Activated naive CD4-positive, alpha-beta T cell treated with anti-CD3 and anti-CD28 coated beads for 36 hours (primary cell): ENCODE measurements at regions not wholly inside any gene's neighbourhood (a gene's known extent, or its start where the extent isn't known, plus 50 kb on each side); places are given as distances from the start of the nearest gene placed in this dataset.
"Not testable (repeated sequence)": the region's sequence is repeated elsewhere in the genome, so short reads cannot be mapped to it uniquely, and the experiment has no call there.

ENCODE experiments used
- CTCF ChIA-PET: fragments of 350-600 bp; sonication (Branson Sonifier 250); formaldehyde crosslinking; loops from one replicate; lab custom pipeline; 2021; ENCODE audit warnings: antibody characterized with exemption; lab: Charles Lee
- DNase-seq: peaks from one replicate; pipeline ENCODE4 v3.0.0-alpha.2; 2020
- H3K27ac Mint-ChIP-seq: one replicate; pipeline ENCODE4 v1.8.0; 2021; ENCODE audit warnings: mild to moderate bottlenecking, mixed read lengths
- H3K27me3 Mint-ChIP-seq: one replicate; pipeline ENCODE4 v1.8.0; 2021; ENCODE audit warnings: low read depth, mixed read lengths
- H3K36me3 Mint-ChIP-seq: one replicate; pipeline ENCODE4 v1.8.0; 2021; ENCODE audit warnings: low read depth, mixed read lengths
- H3K4me1 Mint-ChIP-seq: one replicate; pipeline ENCODE4 v1.8.0; 2021; ENCODE audit warnings: low read depth, mixed read lengths
- H3K4me3 Mint-ChIP-seq: one replicate; pipeline ENCODE4 v1.8.0; 2021; ENCODE audit warnings: mild to moderate bottlenecking, moderate library complexity, mixed read lengths
- H3K9me3 Mint-ChIP-seq: one replicate; pipeline ENCODE4 v1.8.0; 2021; ENCODE audit warnings: mixed read lengths
- intact Hi-C: fragments of 100-400 bp; cut with micrococcal nuclease; formaldehyde crosslinking; loops from one replicate; pipeline ENCODE4 v1.15.1; 2023

DNA sequence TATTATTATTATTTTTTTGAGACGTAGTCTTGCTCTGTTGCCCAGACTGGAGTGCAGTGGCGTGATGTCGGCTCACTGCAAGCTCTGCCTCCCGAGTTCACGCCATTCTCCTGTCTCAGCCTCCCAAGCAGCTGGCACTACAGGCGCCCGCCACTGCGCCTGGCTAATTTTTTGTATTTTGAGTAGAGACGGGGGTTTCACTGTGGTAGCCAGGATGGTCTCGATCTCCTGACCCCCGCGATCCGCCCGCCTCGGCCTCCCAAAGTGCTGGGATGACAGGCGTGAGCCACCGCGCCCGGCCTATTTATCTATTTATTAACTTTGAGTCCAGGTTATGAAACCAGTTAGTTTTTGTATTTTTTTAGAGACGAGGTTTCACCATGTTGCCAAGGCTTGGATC lies 3901.0 kb upstream of the OR11H1 start:
- H3K27me3 Mint-ChIP-seq, intact Hi-C loops, H3K27ac Mint-ChIP-seq, H3K4me1 Mint-ChIP-seq, DNase-seq, H3K4me3 Mint-ChIP-seq: not testable (repeated sequence)
- Mint-ChIP-seq H3K9me3 (peaks cover 30% of the 10 kb centered on the region), H3K36me3 (peaks cover 13% of the 10 kb centered on the region)
- CTCF ChIA-PET = interaction anchor here (0.7 kb wide), 1 partner anchor 21 kb away, joined by 3 read pairs; no protein-coding TSS in a partner anchor

- Mint-ChIP-seq H3K4me1 (no peaks in the 10 kb centered on the region), H3K36me3 (peaks cover 13% of the 10 kb centered on the region), H3K9me3 (peaks cover 27% of the 10 kb centered on the region), H3K27me3 (no peaks in the 10 kb centered on the region), H3K27ac (no peak overlapping the region), H3K4me3 (no peak overlapping the region)
- intact Hi-C loops = no loop called here
- CTCF ChIA-PET = no interaction called here
- DNase-seq = no peak
Observed at GRCh38 chr22:11627436-11627797, 3900.6 kb upstream of the OR11H1 start.

DNA sequence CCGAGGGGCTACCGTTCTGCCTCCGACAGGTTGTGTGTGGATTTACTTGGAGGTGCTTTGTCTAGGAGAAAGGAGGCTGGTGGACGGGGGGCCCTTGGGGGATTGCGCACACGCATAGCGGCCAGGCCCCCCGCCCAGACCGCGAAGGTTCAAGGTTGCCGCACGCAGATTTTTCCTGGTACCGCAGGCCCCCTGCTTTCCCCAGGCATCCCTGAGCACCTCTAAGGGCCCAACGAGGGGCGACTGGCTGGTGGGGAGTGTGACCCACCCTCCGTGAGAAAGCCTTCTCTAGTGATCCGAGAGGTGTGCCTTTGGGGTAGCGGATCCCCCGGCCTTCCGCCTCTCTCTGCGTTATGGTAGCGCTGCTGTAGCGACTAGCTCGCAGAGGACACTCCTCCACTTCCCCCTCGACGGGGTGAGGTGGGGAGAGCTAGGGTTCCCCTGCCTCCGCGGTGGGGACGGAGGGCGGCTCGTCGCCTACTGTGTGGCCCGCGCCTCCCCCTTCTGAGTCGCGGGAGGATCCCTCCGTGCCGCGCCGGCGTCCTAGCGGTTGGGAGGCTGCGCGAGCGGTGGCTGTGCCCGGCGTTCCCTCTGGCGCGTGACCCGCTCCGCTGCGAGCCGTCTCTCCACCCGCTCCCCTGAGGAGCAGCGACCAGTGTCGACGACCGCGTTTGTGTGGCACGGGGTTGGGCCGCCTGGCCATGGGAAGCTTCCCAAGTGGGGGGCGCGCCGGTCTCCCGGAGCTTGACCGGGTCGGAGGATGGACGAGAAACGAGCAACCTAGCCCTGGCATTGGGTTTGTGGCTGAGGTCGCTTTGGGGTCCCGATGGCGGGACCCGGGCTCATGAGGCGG lies 3900.0 kb upstream of the OR11H1 start:
- DNase-seq = no peak
- H3K36me3 Mint-ChIP-seq = peaks cover 13% of the 10 kb centered on the region
- no peak overlapping the region for H3K27ac Mint-ChIP-seq
- peaks cover 27% of the 10 kb centered on the region for H3K9me3 Mint-ChIP-seq
- no peak overlapping the region for H3K4me3 Mint-ChIP-seq
- CTCF ChIA-PET = no interaction called here
- no peaks in the 10 kb centered on the region for H3K4me1 Mint-ChIP-seq
- no peaks in the 10 kb centered on the region for H3K27me3 Mint-ChIP-seq
- intact Hi-C loops = no loop called here

GRCh38 chr22:11628651-11629511 lies 3899.1 kb upstream of the OR11H1 start:
- Mint-ChIP-seq H3K27ac (no peak overlapping the region), H3K4me3 (no peak overlapping the region), H3K9me3 (peaks cover 27% of the 10 kb centered on the region), H3K27me3 (no peaks in the 10 kb centered on the region), H3K4me1 (no peaks in the 10 kb centered on the region), H3K36me3 (peaks cover 13% of the 10 kb centered on the region)
- intact Hi-C loops = no loop called here
- DNase-seq = no peak
- CTCF ChIA-PET = no interaction called here

- Mint-ChIP-seq H3K4me1 (no peaks in the 10 kb centered on the region), H3K36me3 (peaks cover 13% of the 10 kb centered on the region), H3K4me3 (no peak overlapping the region), H3K27me3 (no peaks in the 10 kb centered on the region), H3K9me3 (peaks cover 25% of the 10 kb centered on the region), H3K27ac (no peak overlapping the region)
- CTCF ChIA-PET = no interaction called here
- DNase-seq = no peak
- intact Hi-C loops = no loop called here
Observed at GRCh38 chr22:11629661-11630385, 3898.2 kb upstream of the OR11H1 start.

DNA sequence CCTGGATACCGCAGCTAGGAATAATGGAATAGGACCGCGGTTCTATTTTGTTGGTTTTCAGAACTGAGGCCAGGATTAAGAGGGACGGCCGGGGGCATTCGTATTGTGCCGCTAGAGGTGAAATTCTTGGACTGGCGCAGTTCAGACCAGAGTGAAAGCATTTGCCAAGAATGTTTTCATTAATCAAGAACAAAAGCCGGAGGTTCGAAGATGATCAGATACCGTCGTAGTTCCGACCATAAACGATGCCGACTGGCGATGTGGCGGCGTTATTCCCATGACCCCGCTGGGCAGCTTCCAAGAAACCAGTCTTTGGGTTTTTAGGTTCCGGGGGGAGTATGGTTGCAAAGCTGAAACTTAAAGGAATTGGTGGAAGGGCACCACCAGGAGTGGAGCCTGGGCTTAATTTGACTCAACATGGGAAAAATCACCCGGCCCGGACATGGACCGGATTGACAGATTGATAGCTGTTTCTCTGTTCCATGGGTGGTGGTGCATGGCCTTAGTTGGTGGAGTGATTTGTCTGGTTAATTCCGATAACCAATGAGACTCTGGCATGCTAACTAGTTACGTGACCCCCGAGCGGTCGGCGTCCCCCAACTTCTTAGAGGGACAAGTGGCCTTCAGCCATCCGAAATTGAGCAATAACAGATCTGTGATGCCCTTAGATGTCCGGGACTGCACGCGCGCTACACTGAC lies 3897.5 kb upstream of the OR11H1 start:
- Mint-ChIP-seq H3K9me3 (peaks cover 25% of the 10 kb centered on the region), H3K36me3 (peaks cover 13% of the 10 kb centered on the region)
- DNase-seq, CTCF ChIA-PET, H3K27ac Mint-ChIP-seq, H3K4me3 Mint-ChIP-seq, H3K4me1 Mint-ChIP-seq, H3K27me3 Mint-ChIP-seq, intact Hi-C loops: not testable (repeated sequence)
